SJSA1 (cell line): ENCODE measurements at regions not wholly inside any gene's neighbourhood (a gene's known extent, or its start where the extent isn't known, plus 50 kb on each side); places are given as distances from the start of the nearest gene placed in this dataset.

ENCODE experiments used
- DNase-seq, 2 experiments: peaks; one replicate each; pipeline ENCODE4 v3.0.0-alpha.2; 2015 to 2020; ENCODE audit warnings: low spot score in 2 of 2, low read depth in 1 of 2
- H3K27ac ChIP-seq: fragments of 250-450 bp; sonication (Bioruptor Pico); 2 replicates; pipeline ENCODE4 v1.5.1; 2020; ENCODE audit warnings: mild to moderate bottlenecking, moderate library complexity
- H3K27me3 ChIP-seq: fragments of 250-450 bp; sonication (Bioruptor Pico); replicated peaks from 2 replicates; pipeline ENCODE4 v1.5.1; 2020; ENCODE audit warnings: mild to moderate bottlenecking, moderate library complexity
- H3K36me3 ChIP-seq: fragments of 250-450 bp; sonication (Bioruptor Pico); 2 replicates; pipeline ENCODE4 v1.5.1; 2020; ENCODE audit warnings: mild to moderate bottlenecking
- H3K4me1 ChIP-seq: fragments of 250-450 bp; sonication (Bioruptor Pico); replicated peaks from 2 replicates; pipeline ENCODE4 v1.6.1; 2021; ENCODE audit warnings: mild to moderate bottlenecking
- H3K4me3 ChIP-seq: fragments of 250-450 bp; sonication (Bioruptor Pico); 2 replicates; pipeline ENCODE4 v1.5.1; 2020; ENCODE audit warnings: mild to moderate bottlenecking
- H3K9me3 ChIP-seq: fragments of 250-450 bp; sonication (Bioruptor Pico); replicated peaks from 2 replicates; pipeline ENCODE4 v1.5.1; 2020; ENCODE audit warnings: mild to moderate bottlenecking

DNA sequence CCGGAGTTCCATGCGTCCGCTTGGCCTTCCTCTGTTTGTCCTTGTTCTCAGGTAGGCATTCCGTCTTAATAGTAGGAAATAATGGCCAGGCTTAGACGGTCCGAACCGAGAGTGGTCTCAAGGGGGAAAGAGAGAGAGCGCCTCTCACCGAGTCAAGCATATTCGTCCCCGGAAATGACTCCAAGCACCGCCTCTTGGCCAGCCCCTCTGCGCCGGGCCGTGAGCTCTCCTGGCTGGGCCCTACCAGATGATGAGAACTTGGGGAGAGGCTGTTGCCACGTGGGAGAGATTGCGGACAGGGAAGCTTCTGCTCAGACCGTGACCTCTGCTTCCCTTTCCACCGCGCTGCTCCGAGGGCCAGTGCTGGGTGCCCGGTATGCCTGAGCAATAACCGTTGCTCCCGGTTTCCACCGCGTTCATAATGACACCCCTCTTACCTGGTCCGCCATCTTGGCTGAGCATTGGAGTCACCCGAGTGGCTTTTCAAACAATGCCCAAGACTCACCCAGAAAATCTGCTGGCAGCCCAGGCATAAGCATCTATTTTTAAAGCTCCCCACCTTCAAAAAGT is 251.1 kb upstream of the SHH start:
- H3K27me3 ChIP-seq, result peaks cover 6% of the 10 kb centered on the region; the same call in 1 of the 2 replicates
- no peak overlapping the region for H3K27ac ChIP-seq
- no peaks in the 10 kb centered on the region for H3K36me3 ChIP-seq
- no peak for DNase-seq
- H3K4me1 ChIP-seq, result peaks cover 13% of the 10 kb centered on the region
- no peak overlapping the region for H3K4me3 ChIP-seq
- no peaks in the 10 kb centered on the region for H3K9me3 ChIP-seq

DNA sequence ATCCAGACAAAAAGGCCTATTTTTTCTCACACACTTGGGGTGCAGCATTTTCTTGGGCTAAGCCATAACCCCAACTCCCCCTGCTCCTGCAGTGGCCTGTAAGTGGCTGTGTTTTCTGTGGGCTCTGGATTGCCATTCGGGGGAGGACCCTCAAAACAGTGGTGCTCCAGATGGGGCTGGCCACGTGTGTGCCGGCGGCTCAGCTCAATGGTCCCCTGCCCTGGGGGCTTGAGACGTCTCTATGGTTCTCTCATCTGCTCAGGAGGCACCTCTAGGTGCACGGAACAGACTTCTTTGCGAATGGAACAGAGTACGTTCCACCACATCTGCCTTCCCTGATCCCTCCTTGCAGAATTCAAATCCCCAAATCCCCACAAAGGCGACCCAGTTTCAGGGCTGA is 250.0 kb upstream of the SHH start:
- no peaks in the 10 kb centered on the region for H3K9me3 ChIP-seq
- H3K4me3 ChIP-seq, result no peak overlapping the region
- no peaks in the 10 kb centered on the region for H3K36me3 ChIP-seq
- H3K4me1 ChIP-seq, result peaks cover 13% of the 10 kb centered on the region
- no peak for DNase-seq
- no peak overlapping the region for H3K27ac ChIP-seq
- peaks cover 4% of the 10 kb centered on the region for H3K27me3 ChIP-seq

DNA sequence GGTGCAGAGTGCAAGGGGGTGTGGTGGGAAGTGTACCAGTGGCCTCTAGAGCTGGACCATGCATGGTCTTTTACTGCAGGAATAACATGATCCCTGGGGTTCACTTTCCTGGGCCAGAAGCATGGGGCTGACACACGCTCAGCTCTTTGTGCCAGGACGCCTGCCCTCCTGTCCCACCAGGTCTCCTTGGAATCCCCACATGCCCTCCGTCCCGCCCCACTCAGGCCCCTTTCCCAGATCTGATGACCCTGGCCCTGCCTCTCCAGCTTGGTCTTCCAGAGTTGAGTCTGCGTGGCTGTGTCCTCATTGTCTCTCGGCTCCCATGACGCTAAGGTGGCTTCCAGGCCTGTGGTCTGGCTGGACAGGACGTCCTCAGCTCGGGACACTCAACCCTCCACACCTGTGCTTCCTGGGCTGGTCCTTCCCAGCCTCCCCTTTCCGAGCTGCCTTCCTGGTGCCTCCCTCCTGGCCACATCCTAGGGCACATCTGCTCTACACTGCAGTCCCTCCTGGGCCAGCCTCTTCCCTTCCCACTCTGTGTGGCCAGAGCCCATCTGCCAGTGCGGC is 249.5 kb upstream of the SHH start:
- H3K27me3 ChIP-seq, result peaks cover 4% of the 10 kb centered on the region
- H3K36me3 ChIP-seq, result no peaks in the 10 kb centered on the region
- no peaks in the 10 kb centered on the region for H3K9me3 ChIP-seq
- no peak for DNase-seq
- H3K27ac ChIP-seq, result no peak overlapping the region
- H3K4me3 ChIP-seq, result no peak overlapping the region
- H3K4me1 ChIP-seq, result peaks cover 13% of the 10 kb centered on the region

DNA sequence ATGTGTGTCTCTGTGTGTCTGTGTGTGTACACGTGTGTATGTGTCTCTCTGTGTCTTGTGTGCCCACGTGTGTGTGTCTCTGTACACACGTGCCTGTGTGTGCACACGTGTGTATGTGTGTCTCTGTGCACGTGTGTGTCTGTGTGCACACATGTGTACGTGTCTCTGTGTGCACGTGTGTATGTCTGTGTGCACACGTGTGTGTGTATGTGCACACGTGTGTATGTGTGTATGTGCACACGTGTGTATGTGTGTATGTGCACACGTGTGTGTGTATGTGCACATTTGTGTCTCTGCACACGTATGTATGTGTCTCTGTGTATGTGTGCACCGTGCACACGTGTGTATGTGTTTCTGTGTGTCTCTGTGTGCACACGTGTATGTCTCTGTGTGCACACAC is 248.7 kb upstream of the SHH start:
- H3K27ac ChIP-seq, result no peak overlapping the region
- no peaks in the 10 kb centered on the region for H3K9me3 ChIP-seq
- no peak overlapping the region for H3K4me3 ChIP-seq
- DNase-seq, result no peak
- H3K27me3 ChIP-seq, result peaks cover 4% of the 10 kb centered on the region
- peaks cover 13% of the 10 kb centered on the region for H3K4me1 ChIP-seq
- no peaks in the 10 kb centered on the region for H3K36me3 ChIP-seq

DNA sequence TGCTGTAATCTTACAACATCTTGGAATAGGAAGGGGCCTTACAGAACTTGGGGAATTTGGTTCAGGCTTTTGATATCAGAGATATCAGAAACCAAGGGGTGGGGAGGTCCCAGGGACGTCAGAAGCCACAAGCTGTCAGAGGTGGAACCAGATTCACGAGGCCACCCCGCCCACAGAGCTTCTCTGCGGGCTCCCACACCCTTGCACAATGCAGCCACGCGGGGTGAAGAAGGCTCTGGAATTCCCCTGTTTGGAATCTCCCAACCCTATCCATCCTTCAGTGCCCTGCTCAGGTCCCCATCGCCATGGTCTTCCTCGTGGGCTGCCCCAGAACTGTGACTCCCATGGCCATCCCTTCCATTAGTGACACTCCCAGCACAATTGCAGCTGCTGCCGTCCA is 247.1 kb upstream of the SHH start:
- no peak for DNase-seq
- Histone ChIP-seq H3K27me3 (peaks cover 4% of the 10 kb centered on the region), H3K4me1 (no peaks in the 10 kb centered on the region), H3K4me3 (no peak overlapping the region), H3K27ac (no peak overlapping the region), H3K9me3 (no peaks in the 10 kb centered on the region), H3K36me3 (no peaks in the 10 kb centered on the region)

DNA sequence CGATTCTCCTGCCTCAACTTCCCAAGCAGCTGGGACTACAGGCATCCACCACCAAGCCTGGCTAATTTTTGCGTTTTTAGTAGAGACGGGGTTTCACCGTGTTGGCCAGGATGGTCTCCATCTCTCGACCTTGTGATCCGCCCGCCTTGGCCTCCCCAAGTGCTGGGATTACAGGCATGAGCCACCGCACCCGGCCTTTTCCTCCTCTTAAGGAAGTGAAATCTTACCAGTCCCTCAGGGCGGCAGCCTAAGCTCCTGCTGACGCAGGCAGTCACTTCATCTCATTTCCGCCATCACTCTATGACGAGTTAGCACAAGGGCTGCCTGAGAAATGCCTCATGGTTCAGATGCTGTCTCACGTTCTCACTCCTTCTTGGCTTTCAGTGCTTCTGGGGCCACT is 246.0 kb upstream of the SHH start:
- Histone ChIP-seq H3K9me3 (no peaks in the 10 kb centered on the region), H3K36me3 (no peaks in the 10 kb centered on the region), H3K4me3 (no peak overlapping the region), H3K27ac (no peak overlapping the region), H3K4me1 (no peaks in the 10 kb centered on the region), H3K27me3 (peaks cover 4% of the 10 kb centered on the region)
- DNase-seq, result no peak

DNA sequence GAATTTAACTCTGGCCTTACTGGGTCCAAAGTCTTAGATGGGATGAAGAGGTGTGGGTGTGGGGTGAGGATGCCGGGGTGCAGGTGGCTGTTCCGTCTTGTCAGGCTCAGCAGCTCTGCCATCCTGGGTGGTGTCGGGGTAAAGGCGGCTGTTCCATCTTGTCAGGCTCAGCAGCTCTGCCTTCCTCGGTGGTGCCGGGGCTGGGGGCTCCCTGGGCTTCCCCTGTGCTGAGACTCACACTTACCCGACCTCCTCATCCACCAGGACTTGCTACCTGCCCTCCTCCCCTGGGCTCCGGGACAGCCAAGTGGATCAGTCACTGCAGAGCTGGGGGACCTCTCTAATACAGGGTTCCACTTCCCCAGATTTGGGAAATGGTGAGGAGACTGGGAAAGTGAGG is 244.3 kb upstream of the SHH start:
- H3K4me1 ChIP-seq, result no peaks in the 10 kb centered on the region
- peaks cover 4% of the 10 kb centered on the region for H3K27me3 ChIP-seq
- no peak overlapping the region for H3K27ac ChIP-seq
- H3K36me3 ChIP-seq, result no peaks in the 10 kb centered on the region
- DNase-seq, result no peak
- H3K9me3 ChIP-seq, result no peaks in the 10 kb centered on the region
- no peak overlapping the region for H3K4me3 ChIP-seq

DNA sequence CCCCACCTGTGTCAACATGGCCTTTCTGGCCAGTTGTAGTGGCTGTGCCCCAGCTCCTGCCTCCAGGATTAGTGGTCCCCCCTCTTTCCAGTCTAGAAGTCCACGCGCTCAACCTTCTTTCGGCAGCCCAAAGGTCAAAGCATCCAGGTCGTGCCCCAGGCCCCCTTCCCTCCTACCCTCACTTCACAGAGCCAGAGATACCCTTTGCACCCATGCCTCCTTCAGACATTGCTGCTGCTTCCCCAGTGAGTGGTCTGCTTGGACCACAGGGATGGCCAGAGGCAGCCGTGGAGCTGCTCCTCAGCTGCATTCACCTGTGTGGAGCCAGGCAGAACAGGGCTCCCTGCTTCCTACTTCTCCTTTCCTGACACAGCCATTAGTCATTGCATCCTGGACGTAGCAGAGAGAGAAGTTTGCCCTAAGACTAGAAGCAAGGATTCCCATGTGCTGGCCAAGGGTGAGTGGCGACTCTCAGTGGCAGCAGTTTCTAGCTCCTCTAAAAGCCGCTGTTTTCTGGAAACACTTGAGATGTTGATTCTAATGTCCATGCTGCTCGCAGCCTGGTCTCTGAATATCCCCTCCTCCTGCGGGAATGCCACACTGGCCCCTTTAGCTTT is 243.1 kb upstream of the SHH start:
- no peak for DNase-seq
- Histone ChIP-seq H3K36me3 (no peaks in the 10 kb centered on the region), H3K27ac (no peak overlapping the region), H3K4me3 (no peak overlapping the region), H3K27me3 (peaks cover 4% of the 10 kb centered on the region), H3K9me3 (no peaks in the 10 kb centered on the region), H3K4me1 (no peaks in the 10 kb centered on the region)

DNA sequence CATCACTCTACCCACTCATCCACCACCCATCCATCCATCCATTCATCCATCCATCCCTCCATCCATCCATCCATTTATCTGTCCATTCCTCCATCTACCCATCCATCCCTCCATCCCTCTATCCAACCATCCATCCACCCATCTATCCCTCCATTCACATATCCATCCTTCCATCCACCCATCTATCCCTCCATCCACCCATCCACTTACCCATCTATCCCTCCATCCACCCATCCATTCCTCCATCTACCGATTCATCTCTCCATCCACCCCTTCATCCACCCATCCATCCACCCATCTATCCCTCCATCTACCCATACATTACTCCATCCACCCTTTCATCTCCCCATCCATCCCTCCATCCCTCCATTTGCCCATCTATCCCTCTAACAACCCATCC is 239.6 kb upstream of the SHH start:
- Histone ChIP-seq H3K27me3 (no peaks in the 10 kb centered on the region), H3K36me3 (no peaks in the 10 kb centered on the region), H3K4me3 (no peak overlapping the region), H3K4me1 (no peaks in the 10 kb centered on the region), H3K9me3 (no peaks in the 10 kb centered on the region), H3K27ac (no peak overlapping the region)
- no peak for DNase-seq

DNA sequence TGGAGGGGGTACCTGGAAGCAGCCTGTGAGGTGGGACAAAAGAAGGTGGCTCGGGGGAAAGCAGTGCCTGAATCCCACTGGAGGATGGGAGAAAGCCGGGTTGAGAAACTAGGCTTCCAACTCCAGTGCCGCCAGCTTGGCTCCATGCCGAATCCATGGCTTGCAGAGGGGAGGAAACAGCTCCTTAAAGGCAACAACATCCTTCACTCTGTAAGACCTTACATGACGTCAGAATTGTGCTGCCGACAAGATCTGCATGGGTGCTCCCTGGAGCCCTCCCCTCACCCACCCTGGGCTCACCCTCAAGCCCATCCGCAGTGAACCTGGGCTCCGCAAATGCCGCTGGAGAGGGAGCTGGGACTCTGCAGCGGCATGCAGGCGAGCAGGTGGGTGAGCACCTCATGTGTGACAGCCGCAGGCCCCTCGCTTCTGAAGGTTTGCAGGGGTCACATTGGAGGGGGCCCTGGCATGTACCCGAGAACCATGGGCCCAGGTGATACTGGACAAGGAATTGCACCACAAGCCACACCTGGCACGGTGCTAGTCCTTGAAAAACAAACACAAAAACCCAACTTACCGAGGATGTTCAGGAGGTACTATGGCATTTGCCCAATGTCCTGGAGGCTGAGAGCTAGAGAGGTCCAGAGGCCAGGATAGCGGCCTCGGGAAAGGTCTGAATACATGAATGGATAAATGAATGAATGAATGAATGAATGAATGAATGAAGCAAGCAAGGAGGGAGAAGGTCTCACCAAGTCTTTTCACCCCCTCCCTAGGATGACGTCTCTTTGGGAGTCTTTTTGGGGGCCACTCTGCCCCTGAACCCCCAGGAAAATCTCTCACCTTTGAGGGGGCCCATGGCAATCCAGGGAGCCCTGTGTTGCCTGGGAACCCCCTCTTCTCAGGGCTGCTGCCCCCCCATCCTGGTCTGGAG is 238.6 kb upstream of the SHH start:
- no peaks in the 10 kb centered on the region for H3K36me3 ChIP-seq
- H3K9me3 ChIP-seq, result no peaks in the 10 kb centered on the region
- no peak overlapping the region for H3K4me3 ChIP-seq
- H3K27me3 ChIP-seq, result no peaks in the 10 kb centered on the region
- no peak overlapping the region for H3K27ac ChIP-seq
- no peak for DNase-seq
- no peaks in the 10 kb centered on the region for H3K4me1 ChIP-seq

DNA sequence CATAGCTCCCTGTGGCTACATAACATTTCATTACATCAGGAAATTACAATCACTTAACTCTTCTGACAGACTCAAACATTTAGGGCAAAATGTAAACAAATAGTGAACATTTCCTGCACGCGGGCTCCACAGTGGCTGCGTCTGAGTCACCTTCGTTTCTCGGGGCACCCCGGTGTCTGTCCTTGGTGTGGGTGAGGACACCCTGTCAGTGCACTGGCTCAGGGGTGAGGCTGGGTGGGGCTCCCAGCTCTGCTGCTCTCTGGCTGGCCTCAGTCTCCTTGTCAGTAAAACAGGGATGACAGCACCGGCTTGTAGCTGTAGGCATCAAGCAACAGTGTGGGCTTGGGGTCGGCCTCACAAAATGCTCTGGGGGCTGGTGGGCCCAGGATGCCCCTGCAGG is 237.1 kb upstream of the SHH start:
- no peak overlapping the region for H3K4me3 ChIP-seq
- no peaks in the 10 kb centered on the region for H3K36me3 ChIP-seq
- H3K9me3 ChIP-seq, result no peaks in the 10 kb centered on the region
- H3K27ac ChIP-seq, result no peak overlapping the region
- no peaks in the 10 kb centered on the region for H3K4me1 ChIP-seq
- H3K27me3 ChIP-seq, result 0 out of 2 replicates have a peak, but pooled peaks cover 6% of the 10 kb centered on the region
- no peak for DNase-seq

DNA sequence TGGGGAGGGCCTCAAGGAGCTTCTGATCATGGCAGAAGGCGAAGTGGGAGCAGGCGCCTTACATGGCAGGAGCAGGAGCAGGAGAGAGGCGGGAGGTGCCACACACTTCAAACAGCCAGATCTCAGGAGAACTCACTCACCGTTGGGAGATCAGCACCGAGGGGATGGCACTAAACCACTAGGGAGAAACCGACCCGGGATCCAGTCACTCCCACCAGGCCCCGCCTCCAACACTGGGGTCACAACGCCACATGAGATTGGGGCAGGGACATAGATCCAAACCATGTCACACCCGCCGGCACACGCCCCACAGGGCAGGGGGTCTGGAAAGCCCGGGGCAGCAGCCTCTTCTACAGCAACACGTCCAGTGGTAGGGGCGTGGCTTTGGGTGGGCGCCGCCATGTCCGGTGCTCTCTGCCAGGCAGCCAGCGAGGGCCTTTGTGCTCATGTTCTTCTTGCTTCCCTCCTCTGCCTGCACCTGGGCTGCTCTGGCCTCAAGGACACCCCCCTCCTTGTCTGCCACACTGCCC is 233.8 kb upstream of the SHH start:
- no peak overlapping the region for H3K4me3 ChIP-seq
- no peak overlapping the region for H3K27ac ChIP-seq
- no peaks in the 10 kb centered on the region for H3K36me3 ChIP-seq
- H3K27me3 ChIP-seq, result 0 out of 2 replicates have a peak, but pooled peaks cover 6% of the 10 kb centered on the region
- no peaks in the 10 kb centered on the region for H3K4me1 ChIP-seq
- DNase-seq, result no peak
- no peaks in the 10 kb centered on the region for H3K9me3 ChIP-seq

DNA sequence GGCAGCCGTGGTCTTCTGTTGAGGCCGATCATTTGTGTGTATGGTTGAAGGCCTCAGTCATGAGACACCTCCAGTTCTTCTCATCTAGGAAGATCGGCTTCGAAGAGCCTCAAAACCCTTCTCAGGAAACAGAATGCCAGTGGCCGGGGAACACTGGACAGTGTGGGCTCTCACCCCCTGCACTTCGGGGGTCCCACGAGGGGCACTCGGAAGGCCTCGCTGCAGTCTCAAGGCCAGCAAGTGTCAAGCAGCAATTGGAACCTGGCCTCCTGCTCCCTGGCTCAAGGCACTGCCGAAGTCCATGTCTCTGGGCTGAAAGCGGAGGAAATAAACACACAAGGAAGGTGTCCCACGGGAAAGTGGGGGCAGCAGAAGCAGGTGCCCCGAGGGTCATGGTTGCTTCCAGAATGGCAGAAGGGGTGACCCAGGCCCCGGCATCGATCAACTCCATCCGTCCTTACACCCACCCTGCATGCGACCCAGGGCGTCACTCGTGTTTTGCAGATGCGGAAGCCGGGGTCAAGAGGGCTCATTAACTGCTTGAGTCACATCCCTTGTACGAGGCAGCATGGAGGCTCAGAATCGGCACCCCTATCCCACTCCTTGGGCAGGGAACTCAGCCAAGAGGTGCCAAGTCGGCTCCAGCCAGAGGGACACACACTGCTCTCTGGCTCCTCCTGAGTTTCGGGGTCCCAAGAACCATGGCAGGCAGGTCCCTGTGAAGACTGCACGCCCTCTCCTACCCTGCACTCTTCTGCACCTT is 231.3 kb upstream of the SHH start:
- no peak overlapping the region for H3K4me3 ChIP-seq
- H3K36me3 ChIP-seq, result no peaks in the 10 kb centered on the region
- no peak for DNase-seq
- peaks cover 6% of the 10 kb centered on the region; the same call in 1 of the 2 replicates for H3K27me3 ChIP-seq
- no peaks in the 10 kb centered on the region for H3K9me3 ChIP-seq
- H3K4me1 ChIP-seq, result no peaks in the 10 kb centered on the region
- no peak overlapping the region for H3K27ac ChIP-seq
